ENCODE measurements at regions not wholly inside any gene's neighbourhood (a gene's known extent, or its start where the extent isn't known, plus 50 kb on each side); places are given as distances from the start of the nearest gene placed in this dataset.

GRCh38 chr15:59751552-59752413, 62.7 kb upstream of the BNIP2 start:
- no peaks in the 10 kb centered on the region for H3K9me3 ChIP-seq
- H3K27me3 ChIP-seq (replicated peaks in 1 of 7), result peaks cover 0 to 46% (median 2%) of the 10 kb centered on the region in 7 donors
- intact Hi-C loops (cut with DNase I; ENCODE audit: low total_unique reads), result no loop called here
- no peaks in the 10 kb centered on the region for H3K36me3 ChIP-seq
- DNase-seq, result no peak
- no peak overlapping the region for H3K4me3 ChIP-seq
- H3K27ac ChIP-seq, result no peak overlapping the region
- TF ChIP-seq CTCF (IDR thresholded peaks at IDR 0.05 in 8 of 11, conservative IDR thresholded peaks at IDR 0.05 in 3 of 11) (peak in 5 of 11 experiments; percentile 14 to 46 (median 28)), POLR2A (IDR thresholded peaks at IDR 0.05) (no peak)
- 54 to 64% (median 57%) methylated on average over 7 of the region's 7 CpGs for WGBS, 5 donors
- H3K4me1 ChIP-seq, result no peaks in the 10 kb centered on the region

- peaks cover 0 to 15% (median 5%) of the 10 kb centered on the region in 8 donors for H3K9me3 ChIP-seq
- no peaks in the 10 kb centered on the region for H3K36me3 ChIP-seq
- WGBS, 5 donors, result 67 to 83% (median 70%) methylated on average over 8 of the region's 8 CpGs
- no peak overlapping the region for H3K27ac ChIP-seq
- TF ChIP-seq POLR2AphosphoS5 (IDR thresholded peaks at IDR 0.05) (no peak), CTCF (IDR thresholded peaks at IDR 0.05 in 8 of 11, conservative IDR thresholded peaks at IDR 0.05 in 3 of 11) (no peak), POLR2A (IDR thresholded peaks at IDR 0.05) (no peak)
- H3K4me1 ChIP-seq, result no peaks in the 10 kb centered on the region
- DNase-seq, result no peak
- intact Hi-C loops (cut with DNase I; ENCODE audit: low total_unique reads), result no loop called here
- H3K4me3 ChIP-seq, result no peak overlapping the region
- H3K27me3 ChIP-seq (replicated peaks in 1 of 7), result peaks cover 0 to 63% (median 4%) of the 10 kb centered on the region in 7 donors
Measured at GRCh38 chr15:59746777-59747176, 57.7 kb upstream of the BNIP2 start.

- H3K4me3 ChIP-seq, result no peak overlapping the region
- intact Hi-C loops (cut with DNase I; ENCODE audit: low total_unique reads), result no loop called here
- H3K27me3 ChIP-seq (replicated peaks in 1 of 7), result peaks cover 0 to 51% (median 0%) of the 10 kb centered on the region in 7 donors
- 54 to 68% (median 58%) methylated on average over 12 of the region's 12 CpGs for WGBS, 5 donors
- TF ChIP-seq POLR2A (IDR thresholded peaks at IDR 0.05), result no peak
- TF ChIP-seq POLR2AphosphoS5 (IDR thresholded peaks at IDR 0.05), result no peak
- TF ChIP-seq CTCF (IDR thresholded peaks at IDR 0.05 in 8 of 11, conservative IDR thresholded peaks at IDR 0.05 in 3 of 11), result no peak
- H3K27ac ChIP-seq, result no peak overlapping the region
- H3K9me3 ChIP-seq, result peaks cover 0 to 15% (median 5%) of the 10 kb centered on the region in 8 donors
- no peak for DNase-seq
- no peaks in the 10 kb centered on the region for H3K36me3 ChIP-seq
- no peaks in the 10 kb centered on the region for H3K4me1 ChIP-seq
Measured at GRCh38 chr15:59741274-59741906, 52.3 kb upstream of the BNIP2 start.

GRCh38 chr15:59739557-59740186, 50.6 kb upstream of the BNIP2 start:
- Histone ChIP-seq H3K4me1 (no peaks in the 10 kb centered on the region), H3K36me3 (no peaks in the 10 kb centered on the region), H3K9me3 (peaks cover 0 to 15% (median 5%) of the 10 kb centered on the region in 8 donors), H3K4me3 (no peak overlapping the region), H3K27ac (no peak overlapping the region), H3K27me3 (replicated peaks in 1 of 7) (peaks cover 0 to 40% (median 0%) of the 10 kb centered on the region in 7 donors)
- WGBS, 5 donors, result 81 to 86% (median 82%) methylated on average over 15 of the region's 15 CpGs
- DNase-seq, result no peak
- TF ChIP-seq CTCF (IDR thresholded peaks at IDR 0.05 in 8 of 11, conservative IDR thresholded peaks at IDR 0.05 in 3 of 11) (no peak), POLR2A (IDR thresholded peaks at IDR 0.05) (no peak), POLR2AphosphoS5 (IDR thresholded peaks at IDR 0.05) (no peak)
- intact Hi-C loops (cut with DNase I; ENCODE audit: low total_unique reads), result no loop called here

All from spleen (tissue), 11 donors.